Adrenal gland (tissue), 5 donors: ENCODE measurements at regions not wholly inside any gene's neighbourhood (a gene's known extent, or its start where the extent isn't known, plus 50 kb on each side); places are given as distances from the start of the nearest gene placed in this dataset.

Source experiments
- CTCF ChIP-seq, 6 experiments: fragments of 450-650 bp in 4 of 6; fragments of 200-600 bp in 2 of 6; sonication (generic) in 1 of 6; IDR thresholded peaks; 1 replicate in 5 of 6; 2 replicates in 1 of 6; pipeline versions ENCODE4 v1.5.1 to v1.8.0; 2016 to 2021; ENCODE audit warnings: antibody characterized with exemption in 6 of 6, mild to moderate bottlenecking in 2 of 6, moderate library complexity in 1 of 6
- POLR2A ChIP-seq, 2 donors: fragments of 450-650 bp; IDR thresholded peaks; one replicate each; pipeline ENCODE4 v1.6.1; 2017; ENCODE audit warnings: antibody characterized with exemption in 2 of 2, mild to moderate bottlenecking in 2 of 2, moderate library complexity in 1 of 2
- donor health status: DM: no; HTN: no; CAD: no.

GRCh38 chr3:26049951-26050350 lies 260.1 kb downstream of the OXSM start:
- TF ChIP-seq CTCF (IDR thresholded peaks at IDR 0.05) (no peak), POLR2A (IDR thresholded peaks at IDR 0.05) (no peak)
